SU-DHL-6 (cell line): ENCODE measurements at regions not wholly inside any gene's neighbourhood (a gene's known extent, or its start where the extent isn't known, plus 50 kb on each side); places are given as distances from the start of the nearest gene placed in this dataset.

Experiments used
- H2AFZ ChIP-seq: fragments of 200-600 bp; sonication (generic); 2 replicates; pipeline ENCODE4 v1.6.1; 2014; ENCODE audit warnings: low read depth, mild to moderate bottlenecking, moderate library complexity, mixed read lengths, antibody characterized with exemption, low read length; ENCODE audit not compliant: severe bottlenecking
- H3F3A ChIP-seq: fragments of 200-600 bp; shearing (Covaris generic); 2 replicates; pipeline ENCODE4 v1.6.0; 2016; ENCODE audit warnings: antibody characterized with exemption, mild to moderate bottlenecking; ENCODE audit not compliant: insufficient read depth
- H3K27ac ChIP-seq: fragments of 200-600 bp; sonication (generic); 2 replicates; pipeline ENCODE4 v1.5.1; 2016; ENCODE audit warnings: low read depth, mild to moderate bottlenecking, low read length, moderate library complexity, mixed read lengths
- H3K27me3 ChIP-seq: fragments of 200-600 bp; sonication (generic), shearing (Covaris generic); 2 replicates; pipeline ENCODE4 v1.6.0; 2014; ENCODE audit warnings: mild to moderate bottlenecking, low read length
- H3K36me3 ChIP-seq: fragments of 200-600 bp; sonication (generic); 2 replicates; pipeline ENCODE4 v1.6.1; 2014; ENCODE audit warnings: mild to moderate bottlenecking, low read length, mixed read lengths
- H3K4me2 ChIP-seq: fragments of 300-600, 200-600 bp; shearing (Covaris generic), sonication (generic); 2 replicates; pipeline ENCODE4 v1.6.0; 2014; ENCODE audit warnings: low read length, low read depth, mild to moderate bottlenecking; ENCODE audit not compliant: poor library complexity, severe bottlenecking
- H3K4me3 ChIP-seq: fragments of 200-600 bp; sonication (generic); 2 replicates; pipeline ENCODE4 v1.5.1; 2014; ENCODE audit warnings: antibody characterized with exemption, low read length, mild to moderate bottlenecking, mixed read lengths; ENCODE audit not compliant: insufficient read depth, poor library complexity, severe bottlenecking
- H3K79me2 ChIP-seq: fragments of 200-600 bp; sonication (generic); 2 replicates; pipeline ENCODE4 v1.6.1; 2014; ENCODE audit warnings: mild to moderate bottlenecking, low read length, moderate library complexity; ENCODE audit not compliant: insufficient read depth
- H3K9ac ChIP-seq: fragments of 200-600 bp; sonication (generic); 2 replicates; pipeline ENCODE4 v1.7.0; 2014; ENCODE audit warnings: mild to moderate bottlenecking, low read length
- H3K9me2 ChIP-seq: fragments of 200-600 bp; sonication (generic); replicated peaks from 2 replicates; pipeline ENCODE4 v1.6.1; 2014; ENCODE audit warnings: low read length; ENCODE audit not compliant: insufficient read depth
- H3K9me3 ChIP-seq: fragments of 200-600 bp; sonication (generic); 2 replicates; pipeline ENCODE4 v1.6.1; 2014; ENCODE audit warnings: low read length, mixed read lengths; ENCODE audit not compliant: insufficient read depth
- H4K20me1 ChIP-seq: fragments of 200-600 bp; sonication (generic); 2 replicates; pipeline ENCODE4 v1.6.1; 2014; ENCODE audit warnings: low read depth, mild to moderate bottlenecking, antibody characterized with exemption, low read length, moderate library complexity, mixed read lengths
- EZH2phosphoT487 ChIP-seq: fragments of 200-600 bp; sonication (generic), shearing (Covaris generic); conservative IDR thresholded peaks from 2 replicates; pipeline ENCODE4 v1.6.1; 2018; ENCODE audit warnings: mild to moderate bottlenecking, antibody characterized with exemption, low read length, moderate library complexity, mixed read lengths
- TF ChIP-seq, protein P1 (sequence below): fragments of 200-600 bp; sonication (generic); IDR thresholded peaks from one replicate; pipeline ENCODE4 v1.5.1; 2017; ENCODE audit warnings: antibody characterized with exemption, mild to moderate bottlenecking, low read length, moderate library complexity; ENCODE audit not compliant: insufficient read depth, poor library complexity, severe bottlenecking

DNA sequence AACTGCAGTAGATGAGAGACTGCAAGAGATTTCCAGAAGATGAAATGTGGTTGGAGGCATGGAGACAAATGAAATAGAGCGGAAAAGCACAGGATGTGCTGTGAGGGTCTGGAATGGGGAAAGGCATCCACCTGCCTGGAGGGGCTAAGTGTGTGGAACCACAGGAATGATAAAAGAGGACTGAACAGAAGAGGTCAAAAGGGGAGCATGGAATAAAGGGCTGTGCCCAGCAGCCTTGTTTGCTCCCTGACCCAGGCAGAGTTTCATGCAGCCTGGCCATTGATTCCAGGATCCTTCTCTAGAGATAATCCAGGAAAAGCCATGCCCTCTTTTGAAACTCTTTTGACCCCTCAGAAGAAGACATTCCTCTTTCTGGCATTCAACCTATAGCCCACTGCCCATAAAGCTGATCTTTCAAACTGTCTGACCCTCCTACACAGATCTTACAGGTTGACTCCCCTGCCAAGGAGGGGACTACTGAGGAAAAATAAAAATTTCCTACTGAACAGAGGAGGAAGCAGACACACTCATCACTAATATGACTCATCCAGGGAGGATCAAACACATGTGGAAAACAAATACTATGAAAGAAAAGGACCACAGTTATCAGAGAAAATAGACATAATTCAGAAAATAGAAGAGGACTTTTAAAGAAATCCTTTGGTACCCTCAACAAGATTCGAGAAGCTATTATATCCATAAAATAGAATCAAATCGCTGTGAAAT is 273.5 kb upstream of the PCSK5 start:
- H3K4me3 ChIP-seq = no peak overlapping the region
- no peak overlapping the region for H2AFZ ChIP-seq
- TF ChIP-seq EZH2phosphoT487 = no peak
- TF ChIP-seq, protein P1, sequence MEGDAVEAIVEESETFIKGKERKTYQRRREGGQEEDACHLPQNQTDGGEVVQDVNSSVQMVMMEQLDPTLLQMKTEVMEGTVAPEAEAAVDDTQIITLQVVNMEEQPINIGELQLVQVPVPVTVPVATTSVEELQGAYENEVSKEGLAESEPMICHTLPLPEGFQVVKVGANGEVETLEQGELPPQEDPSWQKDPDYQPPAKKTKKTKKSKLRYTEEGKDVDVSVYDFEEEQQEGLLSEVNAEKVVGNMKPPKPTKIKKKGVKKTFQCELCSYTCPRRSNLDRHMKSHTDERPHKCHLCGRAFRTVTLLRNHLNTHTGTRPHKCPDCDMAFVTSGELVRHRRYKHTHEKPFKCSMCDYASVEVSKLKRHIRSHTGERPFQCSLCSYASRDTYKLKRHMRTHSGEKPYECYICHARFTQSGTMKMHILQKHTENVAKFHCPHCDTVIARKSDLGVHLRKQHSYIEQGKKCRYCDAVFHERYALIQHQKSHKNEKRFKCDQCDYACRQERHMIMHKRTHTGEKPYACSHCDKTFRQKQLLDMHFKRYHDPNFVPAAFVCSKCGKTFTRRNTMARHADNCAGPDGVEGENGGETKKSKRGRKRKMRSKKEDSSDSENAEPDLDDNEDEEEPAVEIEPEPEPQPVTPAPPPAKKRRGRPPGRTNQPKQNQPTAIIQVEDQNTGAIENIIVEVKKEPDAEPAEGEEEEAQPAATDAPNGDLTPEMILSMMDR = no peak
- H3K9me3 ChIP-seq = no peaks in the 10 kb centered on the region
- no peak overlapping the region for H3K9ac ChIP-seq
- H3K27me3 ChIP-seq = no peaks in the 10 kb centered on the region
- no peaks in the 10 kb centered on the region for H3F3A ChIP-seq
- no peak overlapping the region for H3K27ac ChIP-seq
- H3K9me2 ChIP-seq = no peaks in the 10 kb centered on the region
- H4K20me1 ChIP-seq = no peaks in the 10 kb centered on the region
- no peak overlapping the region for H3K4me2 ChIP-seq
- no peaks in the 10 kb centered on the region for H3K79me2 ChIP-seq
- H3K36me3 ChIP-seq = no peaks in the 10 kb centered on the region

DNA sequence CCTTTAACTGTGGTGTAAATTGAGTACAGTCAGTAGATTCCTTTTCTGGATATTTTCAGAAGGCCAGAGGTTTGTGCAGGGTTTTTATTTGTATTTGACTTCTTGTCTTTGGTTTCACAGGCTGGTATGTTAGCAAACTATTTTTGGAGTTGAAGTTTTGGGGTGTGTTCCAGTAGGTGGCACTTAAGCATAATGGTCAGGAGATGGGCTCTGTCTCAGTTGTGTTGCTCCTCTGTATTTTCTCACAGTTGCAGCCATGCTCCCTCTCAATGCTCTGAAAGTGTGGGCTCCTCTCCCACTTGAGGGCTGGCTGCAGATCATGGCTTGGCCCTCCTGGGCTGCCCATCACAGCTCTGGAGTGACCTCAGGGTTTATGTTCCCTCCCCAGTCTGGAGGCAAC is 267.0 kb upstream of the PCSK5 start:
- H3K27ac ChIP-seq = no peak overlapping the region
- H3K9me3 ChIP-seq = no peaks in the 10 kb centered on the region
- H3K4me2 ChIP-seq = no peak overlapping the region
- H2AFZ ChIP-seq = no peak overlapping the region
- no peaks in the 10 kb centered on the region for H3K27me3 ChIP-seq
- H3K36me3 ChIP-seq = no peaks in the 10 kb centered on the region
- H3K79me2 ChIP-seq = no peaks in the 10 kb centered on the region
- H3K9ac ChIP-seq = no peak overlapping the region
- no peak for TF ChIP-seq EZH2phosphoT487
- TF ChIP-seq, protein P1 = no peak
- H3F3A ChIP-seq = no peaks in the 10 kb centered on the region
- no peak overlapping the region for H3K4me3 ChIP-seq
- H4K20me1 ChIP-seq = no peaks in the 10 kb centered on the region
- no peaks in the 10 kb centered on the region for H3K9me2 ChIP-seq

DNA sequence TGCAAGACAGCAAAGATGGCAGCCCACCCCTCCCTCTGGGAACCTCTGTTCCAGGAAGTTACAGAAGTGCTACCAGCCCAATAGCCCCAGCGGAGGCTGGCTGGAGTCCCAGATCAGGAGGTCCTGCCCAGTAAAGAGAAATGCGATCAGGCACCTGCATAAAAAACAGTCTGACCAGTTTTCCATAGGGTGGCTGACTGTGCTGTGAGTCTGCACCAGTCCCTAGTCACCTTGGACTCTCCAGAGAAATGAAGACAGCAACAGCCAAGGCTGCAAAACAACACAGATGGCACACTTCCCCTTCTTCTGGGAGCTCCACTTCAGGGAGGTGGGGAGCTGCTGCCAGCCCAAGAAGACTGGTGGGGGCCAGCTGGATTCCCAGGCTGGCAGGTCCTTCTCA is 265.5 kb upstream of the PCSK5 start:
- Histone ChIP-seq H3K36me3 (no peaks in the 10 kb centered on the region), H3K9me2 (no peaks in the 10 kb centered on the region), H3K27ac (no peak overlapping the region), H3K9me3 (no peaks in the 10 kb centered on the region), H4K20me1 (no peaks in the 10 kb centered on the region), H3K79me2 (no peaks in the 10 kb centered on the region), H3K27me3 (no peaks in the 10 kb centered on the region), H3F3A (no peaks in the 10 kb centered on the region), H3K4me2 (no peak overlapping the region), H3K9ac (no peak overlapping the region), H2AFZ (no peak overlapping the region), H3K4me3 (no peak overlapping the region)
- TF ChIP-seq, protein P1 = no peak
- no peak for TF ChIP-seq EZH2phosphoT487
